ENCODE measurements at regions not wholly inside any gene's neighbourhood (a gene's known extent, or its start where the extent isn't known, plus 50 kb on each side); places are given as distances from the start of the nearest gene placed in this dataset.
"Not testable (repeated sequence)": the region's sequence is repeated elsewhere in the genome, so short reads cannot be mapped to it uniquely, and the experiment has no call there.

- Histone ChIP-seq H3K27ac (ENCODE audit: low read length in 2 of 2) (no peak overlapping the region), H2AFZ (ENCODE audit: insufficient read depth, low read depth, low read length, poor library complexity, severe bottlenecking) (no peak overlapping the region), H3K4me3 (ENCODE audit: control extremely low read depth in 1 of 5, extremely low read depth in 1 of 5, insufficient read depth in 1 of 5, low read depth in 2 of 5, low read length in 4 of 5) (no peak overlapping the region), H3K4me2 (replicated peaks; ENCODE audit: low read depth, low read length, poor library complexity, severe bottlenecking) (no peak overlapping the region), H3K79me2 (ENCODE audit: control insufficient read depth, insufficient read depth, low read length) (no peaks in the 10 kb centered on the region), H3K9ac (ENCODE audit: low read length) (no peak overlapping the region), H3K36me3 (replicated peaks in 1 of 2; ENCODE audit: control extremely low read depth in 1 of 2, control insufficient read depth in 1 of 2, extremely low read depth in 1 of 2, insufficient read depth in 2 of 2, low read length in 1 of 2) (no peaks in the 10 kb centered on the region), H4K20me1 (ENCODE audit: control insufficient read depth, insufficient read depth, low read length, poor library complexity, severe bottlenecking) (no peaks in the 10 kb centered on the region), H3K27me3 (replicated peaks in 1 of 4; ENCODE audit: control extremely low read depth in 1 of 4, control insufficient read depth in 3 of 4, insufficient read depth in 4 of 4, low read length in 3 of 4) (peaks cover 0 to 2% (median 0%) of the 10 kb centered on the region in 4 experiments), H3K4me1 (ENCODE audit: control insufficient read depth in 2 of 2, insufficient read depth in 2 of 2, low read length in 2 of 2) (no peaks in the 10 kb centered on the region), H3K9me3 (ENCODE audit: control extremely low read depth in 1 of 3, control insufficient read depth in 2 of 3, insufficient read depth in 1 of 3, low read length in 2 of 3) (no peaks in the 10 kb centered on the region)
- DNase-seq: no peak
- no peak for TF ChIP-seq CTCF (IDR thresholded peaks at IDR 0.05)
- no peak for TF ChIP-seq EZH2 (IDR thresholded peaks at IDR 0.05; ENCODE audit: borderline replicate concordance, insufficient read depth, low read depth, low read length, poor library complexity, severe bottlenecking)
- ChIA-PET CTCF (no interaction called here), POLR2A (no interaction called here)
- intact Hi-C loops (cut with micrococcal nuclease): no loop called here
- no peak overlapping the region for H3K27ac Mint-ChIP-seq
- no peak for ATAC-seq (ENCODE audit: low read depth)
- H3K9me3 Mint-ChIP-seq (ENCODE audit: insufficient read depth): no peaks in the 10 kb centered on the region
- WGBS (ENCODE audit: insufficient coverage): 71% methylated on average over 1 of the region's 2 CpGs
- no peaks in the 10 kb centered on the region for H3K4me1 Mint-ChIP-seq
- peaks cover 9% of the 10 kb centered on the region for H3K27me3 Mint-ChIP-seq
- no peak overlapping the region for H3K4me3 Mint-ChIP-seq
Observed at GRCh38 chr2:198277181-198277580, 472.8 kb downstream of the PLCL1 start.

GRCh38 chr2:198273660-198274059 is 469.3 kb downstream of the PLCL1 start:
- ATAC-seq (ENCODE audit: low read depth): no peak
- H3K4me1 ChIP-seq (ENCODE audit: control insufficient read depth in 2 of 2, insufficient read depth in 2 of 2, low read length in 2 of 2): no peaks in the 10 kb centered on the region
- POLR2A ChIA-PET: no interaction called here
- no peak overlapping the region for H2AFZ ChIP-seq (ENCODE audit: insufficient read depth, low read depth, low read length, poor library complexity, severe bottlenecking)
- peaks cover 0 to 3% (median 1%) of the 10 kb centered on the region in 4 experiments for H3K27me3 ChIP-seq (replicated peaks in 1 of 4; ENCODE audit: control extremely low read depth in 1 of 4, control insufficient read depth in 3 of 4, insufficient read depth in 4 of 4, low read length in 3 of 4)
- H3K9me3 ChIP-seq (ENCODE audit: control extremely low read depth in 1 of 3, control insufficient read depth in 2 of 3, insufficient read depth in 1 of 3, low read length in 2 of 3): no peaks in the 10 kb centered on the region
- H4K20me1 ChIP-seq (ENCODE audit: control insufficient read depth, insufficient read depth, low read length, poor library complexity, severe bottlenecking): no peaks in the 10 kb centered on the region
- H3K79me2 ChIP-seq (ENCODE audit: control insufficient read depth, insufficient read depth, low read length): no peaks in the 10 kb centered on the region
- CTCF ChIA-PET: interaction anchor here (0.9 kb wide), 1 partner anchor 24 kb away, joined by 3 read pairs; no protein-coding TSS in a partner anchor
- no peak overlapping the region for H3K27ac ChIP-seq (ENCODE audit: low read length in 2 of 2)
- no peaks in the 10 kb centered on the region for H3K36me3 ChIP-seq (replicated peaks in 1 of 2; ENCODE audit: control extremely low read depth in 1 of 2, control insufficient read depth in 1 of 2, extremely low read depth in 1 of 2, insufficient read depth in 2 of 2, low read length in 1 of 2)
- Mint-ChIP-seq H3K4me1 (no peaks in the 10 kb centered on the region), H3K9me3 (ENCODE audit: insufficient read depth) (no peaks in the 10 kb centered on the region), H3K27me3 (no peaks in the 10 kb centered on the region), H3K4me3 (no peak overlapping the region), H3K27ac (no peak overlapping the region)
- no peak for TF ChIP-seq CTCF (IDR thresholded peaks at IDR 0.05)
- no peak for DNase-seq
- 57% methylated on average over 1 of the region's 1 CpG for WGBS (ENCODE audit: insufficient coverage)
- intact Hi-C loops (cut with micrococcal nuclease): no loop called here
- no peak overlapping the region for H3K4me3 ChIP-seq (ENCODE audit: control extremely low read depth in 1 of 5, extremely low read depth in 1 of 5, insufficient read depth in 1 of 5, low read depth in 2 of 5, low read length in 4 of 5)
- no peak overlapping the region for H3K9ac ChIP-seq (ENCODE audit: low read length)
- no peak overlapping the region for H3K4me2 ChIP-seq (replicated peaks; ENCODE audit: low read depth, low read length, poor library complexity, severe bottlenecking)

DNA sequence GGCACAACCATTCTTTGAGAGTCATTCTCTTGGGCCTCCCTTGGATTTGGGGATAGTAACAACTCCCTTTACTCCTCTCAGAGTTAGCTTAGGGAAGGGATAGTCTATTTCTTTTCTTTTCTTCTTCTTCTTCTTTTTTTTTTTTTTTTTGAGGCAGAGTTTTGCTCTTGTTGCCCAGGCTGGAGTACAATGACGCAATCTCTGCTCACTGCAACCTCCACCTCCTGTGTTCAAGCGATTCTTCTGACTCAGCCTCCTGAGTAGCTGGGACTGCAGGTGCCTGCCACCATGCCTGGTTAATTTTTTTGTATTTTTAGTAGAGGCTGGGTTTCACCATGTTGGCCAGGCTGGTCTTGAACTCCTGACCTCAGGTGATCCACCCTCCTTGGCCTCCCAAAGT is 465.8 kb downstream of the PLCL1 start:
- H3K79me2 ChIP-seq (ENCODE audit: control insufficient read depth, insufficient read depth, low read length); H3K4me1 Mint-ChIP-seq; CTCF ChIA-PET; H3K4me3 Mint-ChIP-seq; H3K9me3 Mint-ChIP-seq (ENCODE audit: insufficient read depth); H4K20me1 ChIP-seq (ENCODE audit: control insufficient read depth, insufficient read depth, low read length, poor library complexity, severe bottlenecking); H2AFZ ChIP-seq (ENCODE audit: insufficient read depth, low read depth, low read length, poor library complexity, severe bottlenecking); H3K4me1 ChIP-seq (ENCODE audit: control insufficient read depth in 2 of 2, insufficient read depth in 2 of 2, low read length in 2 of 2); H3K4me2 ChIP-seq (replicated peaks; ENCODE audit: low read depth, low read length, poor library complexity, severe bottlenecking); H3K27me3 ChIP-seq (replicated peaks in 1 of 4; ENCODE audit: control extremely low read depth in 1 of 4, control insufficient read depth in 3 of 4, insufficient read depth in 4 of 4, low read length in 3 of 4); H3K27me3 Mint-ChIP-seq; H3K36me3 ChIP-seq (replicated peaks in 1 of 2; ENCODE audit: control extremely low read depth in 1 of 2, control insufficient read depth in 1 of 2, extremely low read depth in 1 of 2, insufficient read depth in 2 of 2, low read length in 1 of 2); H3K9ac ChIP-seq (ENCODE audit: low read length); DNase-seq; H3K27ac Mint-ChIP-seq; intact Hi-C loops (cut with micrococcal nuclease); H3K27ac ChIP-seq (ENCODE audit: low read length in 2 of 2); H3K9me3 ChIP-seq (ENCODE audit: control extremely low read depth in 1 of 3, control insufficient read depth in 2 of 3, insufficient read depth in 1 of 3, low read length in 2 of 3); POLR2A ChIA-PET; H3K4me3 ChIP-seq (ENCODE audit: control extremely low read depth in 1 of 5, extremely low read depth in 1 of 5, insufficient read depth in 1 of 5, low read depth in 2 of 5, low read length in 4 of 5); ATAC-seq (ENCODE audit: low read depth): not testable (repeated sequence)
- WGBS (ENCODE audit: insufficient coverage): no CpG with 5 or more reads among the region's 2 CpGs
